Loucy (cell line): ENCODE measurements at regions not wholly inside any gene's neighbourhood (a gene's known extent, or its start where the extent isn't known, plus 50 kb on each side); places are given as distances from the start of the nearest gene placed in this dataset.

Experiments used
- H2AFZ ChIP-seq: fragments of 200-600 bp; sonication (generic); 2 replicates; pipeline ENCODE4 v1.6.0; 2016; ENCODE audit warnings: antibody characterized with exemption, mild to moderate bottlenecking, low read length, moderate library complexity
- H3F3A ChIP-seq: fragments of 200-600 bp; 2 replicates; pipeline ENCODE4 v1.6.0; 2016; ENCODE audit warnings: antibody characterized with exemption, low read depth, mild to moderate bottlenecking
- H3K27me3 ChIP-seq: fragments of 200-600 bp; sonication (generic); 2 replicates; pipeline ENCODE4 v1.6.1; 2014; ENCODE audit warnings: low read length, mild to moderate bottlenecking; ENCODE audit not compliant: insufficient read depth, poor library complexity, severe bottlenecking
- H3K36me3 ChIP-seq: fragments of 200-600 bp; sonication (generic); 2 replicates; pipeline ENCODE4 v1.6.1; 2016; ENCODE audit warnings: low read length; ENCODE audit not compliant: insufficient read depth
- H3K4me1 ChIP-seq: fragments of 200-600 bp; sonication (generic); 2 replicates; pipeline ENCODE4 v1.5.1; 2014; ENCODE audit warnings: low read length, mild to moderate bottlenecking; ENCODE audit not compliant: insufficient read depth, poor library complexity, severe bottlenecking
- H3K4me2 ChIP-seq: fragments of 200-600 bp; sonication (generic); 2 replicates; pipeline ENCODE4 v1.6.0; 2014; ENCODE audit warnings: antibody characterized with exemption, low read length, low read depth, mild to moderate bottlenecking; ENCODE audit not compliant: poor library complexity, severe bottlenecking
- H3K4me3 ChIP-seq: fragments of 200-600 bp; sonication (generic); 2 replicates; pipeline ENCODE4 v1.5.1; 2014; ENCODE audit warnings: low read length, mild to moderate bottlenecking, mixed read lengths; ENCODE audit not compliant: poor library complexity, severe bottlenecking
- H3K79me2 ChIP-seq: fragments of 200-600 bp; sonication (generic); 2 replicates; pipeline ENCODE4 v1.6.1; 2014; ENCODE audit warnings: low read length; ENCODE audit not compliant: insufficient read depth
- H3K9ac ChIP-seq: fragments of 200-600 bp; sonication (generic); 2 replicates; pipeline ENCODE4 v1.6.0; 2014; ENCODE audit warnings: mild to moderate bottlenecking, low read depth, low read length, moderate library complexity; ENCODE audit not compliant: poor library complexity, severe bottlenecking
- H3K9me2 ChIP-seq: fragments of 200-600 bp; sonication (generic); replicated peaks from 2 replicates; pipeline ENCODE4 v1.6.1; 2016; ENCODE audit warnings: low read depth, low read length, mixed read lengths
- H3K9me3 ChIP-seq: fragments of 200-600 bp; sonication (generic); 2 replicates; pipeline ENCODE4 v1.6.1; 2014; ENCODE audit warnings: mild to moderate bottlenecking, antibody characterized with exemption, low read length, low read depth; ENCODE audit not compliant: insufficient read depth
- H4K20me1 ChIP-seq: fragments of 200-600 bp; sonication (generic); 2 replicates; pipeline ENCODE4 v1.6.0; 2014; ENCODE audit warnings: antibody characterized with exemption, low read length, mild to moderate bottlenecking; ENCODE audit not compliant: insufficient read depth, poor library complexity, severe bottlenecking
- CTCF ChIP-seq: fragments of 200-600 bp; sonication (generic); conservative IDR thresholded peaks from 2 replicates; pipeline ENCODE4 v1.5.1; 2014; ENCODE audit warnings: mild to moderate bottlenecking, antibody characterized with exemption, low read length
- EZH2phosphoT487 ChIP-seq: fragments of 200-600 bp; IDR thresholded peaks from 2 replicates; pipeline ENCODE4 v1.6.1; 2018; ENCODE audit warnings: antibody characterized with exemption, mild to moderate bottlenecking, moderate library complexity, borderline replicate concordance

DNA sequence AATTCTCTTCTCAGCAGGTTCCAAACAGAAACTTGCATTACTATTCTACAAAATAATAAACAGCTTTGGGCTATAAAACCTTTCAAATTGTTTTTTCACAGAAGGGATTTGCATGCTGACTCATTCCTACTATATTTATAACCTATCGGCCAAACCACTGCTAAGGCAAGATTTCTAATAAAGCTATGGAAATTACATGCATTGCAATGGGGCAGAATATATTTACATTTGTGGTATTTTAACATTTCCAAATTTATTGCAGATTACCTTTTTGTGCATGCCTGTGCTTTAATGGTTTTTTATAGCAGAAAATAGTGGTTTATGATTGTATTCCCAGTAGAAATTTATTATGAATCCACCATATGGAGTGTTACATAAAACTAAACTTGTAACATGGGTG, 69.0 kb upstream of the NPVF start:
- no peak overlapping the region for H3K4me2 ChIP-seq
- H3K27me3 ChIP-seq = no peaks in the 10 kb centered on the region
- TF ChIP-seq CTCF (no peak), EZH2phosphoT487 (no peak)

DNA sequence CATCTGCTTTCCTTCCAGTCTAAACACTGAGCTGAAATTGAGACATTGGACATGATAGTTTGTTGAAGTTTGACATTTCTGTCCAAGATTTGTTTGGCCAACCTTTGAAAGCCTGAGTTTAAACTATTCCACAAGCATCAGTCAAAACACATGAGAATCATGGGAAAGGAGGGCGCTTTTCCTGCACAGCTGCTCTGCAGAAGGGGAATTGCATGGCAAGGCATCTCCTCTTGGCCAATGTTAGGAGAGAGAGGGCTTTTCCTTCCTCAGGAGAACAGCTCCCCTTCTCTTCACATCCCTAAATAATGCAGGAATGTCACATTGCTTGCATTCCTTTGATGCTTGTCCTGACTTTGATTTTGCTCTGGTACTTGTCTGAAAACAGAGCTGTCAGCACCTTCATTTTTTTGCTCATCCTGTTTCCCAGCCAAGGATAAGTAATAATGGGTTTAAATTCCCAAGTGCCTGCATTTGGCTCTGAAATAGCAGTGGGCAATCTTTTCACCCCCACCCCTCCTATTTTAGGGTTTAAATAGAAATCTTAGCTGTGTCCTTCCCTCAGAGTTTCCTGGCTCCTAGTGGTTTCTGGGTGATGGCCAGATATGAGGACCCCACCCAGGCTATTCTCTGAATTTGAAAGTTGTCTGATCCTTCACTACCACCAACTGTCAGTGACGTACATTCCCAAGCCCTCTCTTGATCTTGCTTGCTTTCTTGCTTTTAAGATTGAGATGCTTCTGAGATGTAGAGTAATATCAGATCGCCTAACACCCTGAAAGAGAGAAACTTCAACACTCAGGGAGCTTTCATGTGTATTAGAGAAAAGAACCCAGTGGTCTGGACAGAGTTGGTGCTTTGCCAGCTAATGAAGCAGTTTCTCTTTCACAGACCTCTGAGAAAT, 75.2 kb upstream of the NPVF start:
- Histone ChIP-seq H3K9me3 (no peaks in the 10 kb centered on the region), H3K9me2 (no peaks in the 10 kb centered on the region), H3K36me3 (no peaks in the 10 kb centered on the region), H2AFZ (no peak overlapping the region), H3K79me2 (no peaks in the 10 kb centered on the region), H3F3A (no peaks in the 10 kb centered on the region), H3K4me2 (no peak overlapping the region), H3K9ac (no peak overlapping the region), H3K27me3 (no peaks in the 10 kb centered on the region), H3K4me1 (no peaks in the 10 kb centered on the region), H3K4me3 (no peak overlapping the region), H4K20me1 (no peaks in the 10 kb centered on the region)
- TF ChIP-seq EZH2phosphoT487 (no peak), CTCF (no peak)

More for the DNA sequence above, 69.0 kb upstream of the NPVF start:
- Histone ChIP-seq H4K20me1 (no peaks in the 10 kb centered on the region), H3K9me2 (no peaks in the 10 kb centered on the region), H3K36me3 (no peaks in the 10 kb centered on the region), H3K4me3 (no peak overlapping the region), H3K9ac (no peak overlapping the region), H3K79me2 (no peaks in the 10 kb centered on the region), H2AFZ (no peak overlapping the region), H3F3A (no peaks in the 10 kb centered on the region), H3K4me1 (no peaks in the 10 kb centered on the region), H3K9me3 (no peaks in the 10 kb centered on the region)

DNA sequence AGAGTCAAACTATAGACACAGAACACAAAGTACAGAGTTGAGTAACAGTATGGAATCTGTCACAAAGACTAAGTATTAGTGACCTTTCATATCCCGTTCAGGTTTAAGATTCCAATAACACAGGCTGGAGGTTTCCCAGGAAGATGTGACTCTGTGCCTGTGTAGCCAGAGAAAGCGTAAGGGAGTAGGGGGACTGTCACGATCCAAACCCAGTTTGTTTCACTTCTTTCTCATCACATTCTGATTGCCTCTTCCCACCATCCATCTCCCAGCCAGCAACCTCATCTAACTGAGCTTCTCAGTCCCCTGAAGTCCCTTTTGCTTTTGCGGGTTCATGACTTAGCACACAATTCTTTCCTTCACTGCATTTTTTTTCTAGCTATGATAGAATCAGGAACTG, 76.4 kb upstream of the NPVF start:
- Histone ChIP-seq H2AFZ (no peak overlapping the region), H4K20me1 (no peaks in the 10 kb centered on the region), H3K9ac (no peak overlapping the region), H3K4me1 (no peaks in the 10 kb centered on the region), H3K27me3 (no peaks in the 10 kb centered on the region), H3K79me2 (no peaks in the 10 kb centered on the region), H3K9me2 (no peaks in the 10 kb centered on the region), H3K4me2 (no peak overlapping the region), H3K36me3 (no peaks in the 10 kb centered on the region), H3K4me3 (no peak overlapping the region), H3F3A (no peaks in the 10 kb centered on the region), H3K9me3 (no peaks in the 10 kb centered on the region)
- TF ChIP-seq CTCF = no peak
- no peak for TF ChIP-seq EZH2phosphoT487
